CD14-positive monocyte (primary cell): ENCODE measurements at regions not wholly inside any gene's neighbourhood (a gene's known extent, or its start where the extent isn't known, plus 50 kb on each side); places are given as distances from the start of the nearest gene placed in this dataset.
"Not testable (repeated sequence)": the region's sequence is repeated elsewhere in the genome, so short reads cannot be mapped to it uniquely, and the experiment has no call there.

Experiments used
- DNase-seq, 3 donors: peaks; one replicate each; pipeline ENCODE4 v3.0.0-alpha.2; 2011 to 2022
- H2AFZ ChIP-seq: 2 replicates; pipeline ENCODE4 v1.6.0; 2012; ENCODE audit warnings: mild to moderate bottlenecking, low read depth, low read length, inconsistent platforms; ENCODE audit not compliant: insufficient read depth, poor library complexity, severe bottlenecking
- H3K27ac ChIP-seq, 2 donors: 1 replicate in 1 of 2; 2 replicates in 1 of 2; pipeline ENCODE4 v1.5.1; 2012 to 2013; ENCODE audit warnings: low read length in 2 of 2, control low read depth in 1 of 2, inconsistent platforms in 1 of 2, low read depth in 1 of 2, mild to moderate bottlenecking in 1 of 2
- H3K27me3 ChIP-seq, 2 donors: one replicate each; pipeline versions ENCODE4 v1.6.0 to v1.6.1; 2011 to 2013; ENCODE audit warnings: low read length in 2 of 2; ENCODE audit not compliant: control insufficient read depth in 2 of 2, insufficient read depth in 2 of 2
- H3K36me3 ChIP-seq, 2 donors: replicated peaks in 1 of 2; 1 replicate in 1 of 2; 2 replicates in 1 of 2; pipeline versions ENCODE4 v1.5.1 to v1.6.1; 2012 to 2013; ENCODE audit warnings: low read length in 2 of 2, control low read depth in 1 of 2, inconsistent platforms in 1 of 2, mild to moderate bottlenecking in 1 of 2; ENCODE audit not compliant: insufficient read depth in 2 of 2, control insufficient read depth in 1 of 2
- H3K4me1 ChIP-seq, 2 donors: 1 replicate in 1 of 2; 2 replicates in 1 of 2; pipeline versions ENCODE4 v1.5.1 to v1.6.1; 2012 to 2013; ENCODE audit warnings: low read length in 2 of 2, control low read depth in 1 of 2, inconsistent platforms in 1 of 2, mild to moderate bottlenecking in 1 of 2, moderate library complexity in 1 of 2; ENCODE audit not compliant: insufficient read depth in 2 of 2, control insufficient read depth in 1 of 2
- H3K4me2 ChIP-seq: replicated peaks from 2 replicates; pipeline ENCODE3; 2012; ENCODE audit warnings: low read length, moderate library complexity, mild to moderate bottlenecking; ENCODE audit not compliant: poor library complexity, severe bottlenecking; ENCODE audit errors: extremely low read depth
- H3K4me3 ChIP-seq, 3 experiments: fragments of 200-600 bp in 1 of 3; sonication (generic) in 1 of 3; replicated peaks in 1 of 3; 1 replicate in 2 of 3; 2 replicates in 1 of 3; pipeline ENCODE4 v1.5.1; 2011 to 2013; ENCODE audit warnings: low read length in 3 of 3, mild to moderate bottlenecking in 3 of 3, control low read depth in 2 of 3, low read depth in 2 of 3, inconsistent platforms in 1 of 3, moderate library complexity in 1 of 3
- H3K79me2 ChIP-seq: 2 replicates; pipeline ENCODE4 v1.6.0; 2012; ENCODE audit warnings: mild to moderate bottlenecking, control low read depth, inconsistent platforms, low read length, moderate library complexity; ENCODE audit not compliant: insufficient read depth
- H3K9ac ChIP-seq: 2 replicates; pipeline ENCODE4 v1.6.0; 2017; ENCODE audit warnings: low read length, mild to moderate bottlenecking; ENCODE audit not compliant: insufficient read depth, poor library complexity, severe bottlenecking
- H3K9me3 ChIP-seq, 2 donors: replicated peaks in 1 of 2; 1 replicate in 1 of 2; 2 replicates in 1 of 2; pipeline versions ENCODE4 v1.5.1 to v1.6.1; 2012 to 2013; ENCODE audit warnings: low read length in 2 of 2, control low read depth in 1 of 2; ENCODE audit not compliant: control insufficient read depth in 1 of 2, insufficient read depth in 1 of 2
- H4K20me1 ChIP-seq: 2 replicates; pipeline ENCODE4 v1.6.0; 2012; ENCODE audit warnings: mild to moderate bottlenecking, low read length, control low read depth, moderate library complexity; ENCODE audit not compliant: insufficient read depth
- H3K27ac Mint-ChIP-seq, 7 donors: one replicate each; pipeline ENCODE4 v1.8.0; 2020; ENCODE audit warnings: mild to moderate bottlenecking in 7 of 7, mixed read lengths in 7 of 7, moderate library complexity in 6 of 7, inconsistent platforms in 2 of 7
- H3K27me3 Mint-ChIP-seq, 3 donors: one replicate each; pipeline ENCODE4 v1.8.0; 2021 to 2022; ENCODE audit warnings: low read depth in 3 of 3, mild to moderate bottlenecking in 3 of 3, mixed read lengths in 3 of 3, moderate library complexity in 3 of 3, inconsistent platforms in 1 of 3
- H3K36me3 Mint-ChIP-seq, 2 donors: one replicate each; pipeline ENCODE4 v1.8.0; 2020; ENCODE audit warnings: mixed read lengths in 2 of 2, inconsistent platforms in 1 of 2, mild to moderate bottlenecking in 1 of 2
- H3K4me1 Mint-ChIP-seq: one replicate; pipeline ENCODE4 v1.8.0; 2020; ENCODE audit warnings: mild to moderate bottlenecking, mixed read lengths
- H3K4me3 Mint-ChIP-seq, 2 donors: one replicate each; pipeline ENCODE4 v1.8.0; 2020; ENCODE audit warnings: mild to moderate bottlenecking in 2 of 2, mixed read lengths in 2 of 2, moderate library complexity in 1 of 2
- H3K9me3 Mint-ChIP-seq, 7 donors: one replicate each; pipeline ENCODE4 v1.8.0; 2020 to 2022; ENCODE audit warnings: mixed read lengths in 7 of 7, mild to moderate bottlenecking in 6 of 7, moderate library complexity in 6 of 7, inconsistent platforms in 2 of 7
- WGBS: methylation state at CpG from one replicate; pipeline ENCODE4 v1.1.5; 2013; ENCODE audit warnings: missing lambda C conversion rate; ENCODE audit not compliant: insufficient coverage; 5-methylcytosine and 5-hydroxymethylcytosine counted together
- intact Hi-C, 2 donors: fragments of 100-400 bp; cut with micrococcal nuclease; formaldehyde crosslinking; loops; one replicate each; pipeline versions ENCODE4 v1.15.0 to v1.15.1; 2023

- not testable (repeated sequence) for H3K4me1 Mint-ChIP-seq
Measured at GRCh38 chr2:111552625-111553024, 331.4 kb downstream of the ANAPC1 start.

GRCh38 chr2:111559301-111559700 lies 324.7 kb downstream of the ANAPC1 start:
- H3K4me1 ChIP-seq, H3K4me3 Mint-ChIP-seq, H3K4me1 Mint-ChIP-seq, H3K27ac Mint-ChIP-seq, H3K36me3 ChIP-seq, H3K27me3 ChIP-seq, H3K79me2 ChIP-seq, H3K9ac ChIP-seq, H2AFZ ChIP-seq, H3K4me3 ChIP-seq, H4K20me1 ChIP-seq, intact Hi-C loops, H3K4me2 ChIP-seq, H3K27ac ChIP-seq, H3K9me3 ChIP-seq, DNase-seq, H3K27me3 Mint-ChIP-seq, H3K36me3 Mint-ChIP-seq: not testable (repeated sequence)
- H3K9me3 Mint-ChIP-seq = peaks cover 4 to 12% (median 7%) of the 10 kb centered on the region in 7 donors
- no CpG with 5 or more reads among the region's 2 CpGs for WGBS

More at GRCh38 chr2:111552625-111553024, 331.4 kb downstream of the ANAPC1 start:
- H3K4me3 Mint-ChIP-seq, H3K4me2 ChIP-seq, H3K27ac Mint-ChIP-seq, H3K27ac ChIP-seq, H3K27me3 Mint-ChIP-seq, H3K9me3 Mint-ChIP-seq, H3K27me3 ChIP-seq, H2AFZ ChIP-seq, H3K79me2 ChIP-seq, H3K4me1 ChIP-seq, H3K9me3 ChIP-seq, intact Hi-C loops, H3K36me3 ChIP-seq, H3K4me3 ChIP-seq, H3K36me3 Mint-ChIP-seq, H3K9ac ChIP-seq, H4K20me1 ChIP-seq, DNase-seq: not testable (repeated sequence)
- no CpG with 5 or more reads among the region's 9 CpGs for WGBS

GRCh38 chr2:111559814-111560213 lies 324.2 kb downstream of the ANAPC1 start:
- H3K9ac ChIP-seq, H3K79me2 ChIP-seq, H2AFZ ChIP-seq, H3K4me3 Mint-ChIP-seq, intact Hi-C loops, H3K36me3 Mint-ChIP-seq, H3K4me2 ChIP-seq, H3K27ac Mint-ChIP-seq, H3K27me3 Mint-ChIP-seq, H3K27me3 ChIP-seq, H3K9me3 ChIP-seq, DNase-seq, H3K4me3 ChIP-seq, H3K4me1 Mint-ChIP-seq, H3K36me3 ChIP-seq, H3K4me1 ChIP-seq, H3K27ac ChIP-seq, H4K20me1 ChIP-seq: not testable (repeated sequence)
- H3K9me3 Mint-ChIP-seq = peaks cover 4 to 11% (median 7%) of the 10 kb centered on the region in 7 donors
- WGBS = no CpG with 5 or more reads among the region's 3 CpGs

- H3K4me2 ChIP-seq, H3K36me3 Mint-ChIP-seq, H3K27me3 ChIP-seq, H3K27ac ChIP-seq, H4K20me1 ChIP-seq, H3K27me3 Mint-ChIP-seq, H3K27ac Mint-ChIP-seq, H3K9ac ChIP-seq, intact Hi-C loops, H3K4me3 Mint-ChIP-seq, H3K36me3 ChIP-seq, H3K79me2 ChIP-seq, H3K4me1 Mint-ChIP-seq, H3K4me3 ChIP-seq, H2AFZ ChIP-seq, H3K9me3 ChIP-seq, DNase-seq: not testable (repeated sequence)
- H3K4me1 ChIP-seq = peaks cover 10 to 11% of the 10 kb centered on the region in 2 donors
- 62% methylated on average over 3 of the region's 8 CpGs for WGBS
- peaks cover 6 to 12% (median 7%) of the 10 kb centered on the region in 7 donors for H3K9me3 Mint-ChIP-seq
Measured at GRCh38 chr2:111566068-111566467, 317.9 kb downstream of the ANAPC1 start.
